ENCODE measurements at regions not wholly inside any gene's neighbourhood (a gene's known extent, or its start where the extent isn't known, plus 50 kb on each side); places are given as distances from the start of the nearest gene placed in this dataset.
"Not testable (repeated sequence)": the region's sequence is repeated elsewhere in the genome, so short reads cannot be mapped to it uniquely, and the experiment has no call there.

GRCh38 chr6:105695461-105695860, 292.6 kb upstream of the PREP start:
- H3K27ac ChIP-seq (ENCODE audit: low read length), result no peak overlapping the region
- H3K9me3 ChIP-seq (ENCODE audit: control insufficient read depth, low read depth, low read length), result no peaks in the 10 kb centered on the region
- no peak overlapping the region for H3K9ac ChIP-seq (ENCODE audit: low read length)
- peaks cover 15% of the 10 kb centered on the region for H3K4me1 ChIP-seq (ENCODE audit: control insufficient read depth, low read depth, low read length)
- no peaks in the 10 kb centered on the region for H3K36me3 ChIP-seq (ENCODE audit: control insufficient read depth, low read depth, low read length)
- no peak overlapping the region for H3K4me3 ChIP-seq (ENCODE audit: low read length)
- no peaks in the 10 kb centered on the region for H3K27me3 ChIP-seq (ENCODE audit: control insufficient read depth, insufficient read depth, low read length)

- H3K27me3 ChIP-seq (ENCODE audit: control insufficient read depth, insufficient read depth, low read length), result no peaks in the 10 kb centered on the region
- H3K4me1 ChIP-seq (ENCODE audit: control insufficient read depth, low read depth, low read length), result peaks cover 6% of the 10 kb centered on the region
- no peaks in the 10 kb centered on the region for H3K9me3 ChIP-seq (ENCODE audit: control insufficient read depth, low read depth, low read length)
- H3K9ac ChIP-seq (ENCODE audit: low read length), result no peak overlapping the region
- H3K4me3 ChIP-seq (ENCODE audit: low read length), result no peak overlapping the region
- no peaks in the 10 kb centered on the region for H3K36me3 ChIP-seq (ENCODE audit: control insufficient read depth, low read depth, low read length)
- H3K27ac ChIP-seq (ENCODE audit: low read length), result no peak overlapping the region
These were observed 289.8 kb upstream of the PREP start for GRCh38 chr6:105692613-105693215.

GRCh38 chr6:105691971-105692370, 289.1 kb upstream of the PREP start:
- Histone ChIP-seq H3K4me1 (ENCODE audit: control insufficient read depth, low read depth, low read length) (no peaks in the 10 kb centered on the region), H3K9ac (ENCODE audit: low read length) (no peak overlapping the region), H3K36me3 (ENCODE audit: control insufficient read depth, low read depth, low read length) (no peaks in the 10 kb centered on the region), H3K4me3 (ENCODE audit: low read length) (no peak overlapping the region), H3K27me3 (ENCODE audit: control insufficient read depth, insufficient read depth, low read length) (no peaks in the 10 kb centered on the region), H3K27ac (ENCODE audit: low read length) (no peak overlapping the region), H3K9me3 (ENCODE audit: control insufficient read depth, low read depth, low read length) (peaks cover 6% of the 10 kb centered on the region)

- no peaks in the 10 kb centered on the region for H3K4me1 ChIP-seq (ENCODE audit: control insufficient read depth, low read depth, low read length)
- H3K27me3 ChIP-seq (ENCODE audit: control insufficient read depth, insufficient read depth, low read length), result no peaks in the 10 kb centered on the region
- H3K27ac ChIP-seq (ENCODE audit: low read length), result no peak overlapping the region
- no peak overlapping the region for H3K9ac ChIP-seq (ENCODE audit: low read length)
- H3K9me3 ChIP-seq (ENCODE audit: control insufficient read depth, low read depth, low read length), result peaks cover 9% of the 10 kb centered on the region
- no peak overlapping the region for H3K4me3 ChIP-seq (ENCODE audit: low read length)
- no peaks in the 10 kb centered on the region for H3K36me3 ChIP-seq (ENCODE audit: control insufficient read depth, low read depth, low read length)
These were observed 288.2 kb upstream of the PREP start for GRCh38 chr6:105691081-105691480.

GRCh38 chr6:105688573-105688972, 285.7 kb upstream of the PREP start:
- Histone ChIP-seq H3K27ac (ENCODE audit: low read length) (no peak overlapping the region), H3K36me3 (ENCODE audit: control insufficient read depth, low read depth, low read length) (no peaks in the 10 kb centered on the region), H3K4me3 (ENCODE audit: low read length) (no peak overlapping the region), H3K9ac (ENCODE audit: low read length) (no peak overlapping the region), H3K27me3 (ENCODE audit: control insufficient read depth, insufficient read depth, low read length) (no peaks in the 10 kb centered on the region), H3K9me3 (ENCODE audit: control insufficient read depth, low read depth, low read length) (peaks cover 9% of the 10 kb centered on the region), H3K4me1 (ENCODE audit: control insufficient read depth, low read depth, low read length) (no peaks in the 10 kb centered on the region)

- not testable (repeated sequence) for H3K36me3 ChIP-seq (ENCODE audit: control insufficient read depth, low read depth, low read length); H3K9ac ChIP-seq (ENCODE audit: low read length); H3K4me1 ChIP-seq (ENCODE audit: control insufficient read depth, low read depth, low read length); H3K27ac ChIP-seq (ENCODE audit: low read length); H3K27me3 ChIP-seq (ENCODE audit: control insufficient read depth, insufficient read depth, low read length); H3K4me3 ChIP-seq (ENCODE audit: low read length); H3K9me3 ChIP-seq (ENCODE audit: control insufficient read depth, low read depth, low read length)
These were observed 283.9 kb upstream of the PREP start for GRCh38 chr6:105686793-105687192.

GRCh38 chr6:105681061-105681460, 278.2 kb upstream of the PREP start:
- Histone ChIP-seq H3K36me3 (ENCODE audit: control insufficient read depth, low read depth, low read length) (no peaks in the 10 kb centered on the region), H3K4me3 (ENCODE audit: low read length) (no peak overlapping the region), H3K9ac (ENCODE audit: low read length) (no peak overlapping the region), H3K4me1 (ENCODE audit: control insufficient read depth, low read depth, low read length) (no peaks in the 10 kb centered on the region), H3K27ac (ENCODE audit: low read length) (no peak overlapping the region), H3K27me3 (ENCODE audit: control insufficient read depth, insufficient read depth, low read length) (no peaks in the 10 kb centered on the region), H3K9me3 (ENCODE audit: control insufficient read depth, low read depth, low read length) (no peaks in the 10 kb centered on the region)

GRCh38 chr6:105680131-105680530, 277.2 kb upstream of the PREP start:
- no peak overlapping the region for H3K9ac ChIP-seq (ENCODE audit: low read length)
- H3K27me3 ChIP-seq (ENCODE audit: control insufficient read depth, insufficient read depth, low read length), result no peaks in the 10 kb centered on the region
- H3K4me3 ChIP-seq (ENCODE audit: low read length), result no peak overlapping the region
- H3K27ac ChIP-seq (ENCODE audit: low read length), result no peak overlapping the region
- H3K36me3 ChIP-seq (ENCODE audit: control insufficient read depth, low read depth, low read length), result no peaks in the 10 kb centered on the region
- H3K9me3 ChIP-seq (ENCODE audit: control insufficient read depth, low read depth, low read length), result no peaks in the 10 kb centered on the region
- H3K4me1 ChIP-seq (ENCODE audit: control insufficient read depth, low read depth, low read length), result no peaks in the 10 kb centered on the region

GRCh38 chr6:105678516-105678915, 275.6 kb upstream of the PREP start:
- Histone ChIP-seq H3K27ac (ENCODE audit: low read length) (no peak overlapping the region), H3K4me1 (ENCODE audit: control insufficient read depth, low read depth, low read length) (no peaks in the 10 kb centered on the region)

GRCh38 chr6:105677671-105678475, 275.0 kb upstream of the PREP start:
- Histone ChIP-seq H3K4me3 (ENCODE audit: low read length) (no peak overlapping the region), H3K9ac (ENCODE audit: low read length) (no peak overlapping the region), H3K27me3 (ENCODE audit: control insufficient read depth, insufficient read depth, low read length) (no peaks in the 10 kb centered on the region), H3K27ac (ENCODE audit: low read length) (no peak overlapping the region), H3K36me3 (ENCODE audit: control insufficient read depth, low read depth, low read length) (no peaks in the 10 kb centered on the region), H3K9me3 (ENCODE audit: control insufficient read depth, low read depth, low read length) (no peaks in the 10 kb centered on the region), H3K4me1 (ENCODE audit: control insufficient read depth, low read depth, low read length) (no peaks in the 10 kb centered on the region)

More at GRCh38 chr6:105678516-105678915, 275.6 kb upstream of the PREP start:
- Histone ChIP-seq H3K27me3 (ENCODE audit: control insufficient read depth, insufficient read depth, low read length) (no peaks in the 10 kb centered on the region), H3K9me3 (ENCODE audit: control insufficient read depth, low read depth, low read length) (no peaks in the 10 kb centered on the region), H3K36me3 (ENCODE audit: control insufficient read depth, low read depth, low read length) (no peaks in the 10 kb centered on the region), H3K4me3 (ENCODE audit: low read length) (no peak overlapping the region), H3K9ac (ENCODE audit: low read length) (no peak overlapping the region)

GRCh38 chr6:105676857-105677256, 274.0 kb upstream of the PREP start:
- Histone ChIP-seq H3K36me3 (ENCODE audit: control insufficient read depth, low read depth, low read length) (no peaks in the 10 kb centered on the region), H3K27me3 (ENCODE audit: control insufficient read depth, insufficient read depth, low read length) (no peaks in the 10 kb centered on the region), H3K9ac (ENCODE audit: low read length) (no peak overlapping the region), H3K9me3 (ENCODE audit: control insufficient read depth, low read depth, low read length) (no peaks in the 10 kb centered on the region), H3K4me3 (ENCODE audit: low read length) (no peak overlapping the region), H3K27ac (ENCODE audit: low read length) (no peak overlapping the region), H3K4me1 (ENCODE audit: control insufficient read depth, low read depth, low read length) (no peaks in the 10 kb centered on the region)
